GM12878 (cell line): ENCODE measurements at regions not wholly inside any gene's neighbourhood (a gene's known extent, or its start where the extent isn't known, plus 50 kb on each side); places are given as distances from the start of the nearest gene placed in this dataset.

Source experiments
- ATAC-seq: fragments of 200-7000 bp; cut with Tn5 transposase; 3 replicates; pipeline ENCODE4 v1.9.1; 2020; ENCODE audit warnings: mild to moderate bottlenecking, moderate library complexity
- BruUV-seq: library from RNA; stranded (reverse); fragments of 400-500 nt; replicated peaks from 2 replicates; lab custom pipeline; 2021; lab: Mats Ljungman, UMichigan
- CTCF ChIA-PET: fragments of 300-600 bp; sonication (Branson Sonifier 250); formaldehyde crosslinking; extraction: SDS; loops from one replicate; lab custom pipeline; 2021; ENCODE audit warnings: inconsistent platforms; lab: Yijun Ruan, JAX
- POLR2A ChIA-PET: fragments of 350-600 bp; formaldehyde crosslinking; extraction: SDS; loops from one replicate; lab custom pipeline; 2021; ENCODE audit warnings: inconsistent platforms; lab: Charles Lee
- RAD21 ChIA-PET: fragments of 300-600 bp; sonication (Branson Sonifier 250); formaldehyde crosslinking; loops from one replicate; lab custom pipeline; 2023; ENCODE audit warnings: antibody characterized with exemption; ENCODE audit not compliant: unreplicated experiment; lab: Charles Lee
- SMC1A ChIA-PET: fragments of 300-600 bp; sonication (Branson Sonifier 250); formaldehyde crosslinking; loops from one replicate; lab custom pipeline; 2023; ENCODE audit not compliant: unreplicated experiment, uncharacterized antibody; lab: Charles Lee
- DNase-seq: peaks from one replicate; pipeline ENCODE4 v3.0.0-alpha.2; 2011; ENCODE audit warnings: low read depth, low spot score
- FAIRE-seq: peaks from 3 replicates; lab custom pipeline; 2011; peaks lifted over from hg19 to GRCh38; lab: Jason Lieb, UNC
- H2AFZ ChIP-seq: 2 replicates; pipeline ENCODE4 v1.6.0; 2011; ENCODE audit warnings: low read depth, low read length, control low read depth; ENCODE audit not compliant: control insufficient read depth
- H3K27ac ChIP-seq: 2 replicates; pipeline ENCODE4 v1.5.1; 2011; ENCODE audit warnings: control low read depth; ENCODE audit not compliant: control insufficient read depth, insufficient read depth
- H3K27me3 ChIP-seq, 2 experiments: replicated peaks in 1 of 2; 2 replicates each; pipeline versions ENCODE4 v1.6.0 to v1.6.1; 2011; ENCODE audit warnings: low read length in 1 of 2; ENCODE audit not compliant: control insufficient read depth in 2 of 2, insufficient read depth in 2 of 2
- H3K36me3 ChIP-seq, 2 experiments: 2 replicates each; pipeline ENCODE4 v1.5.1; 2011; ENCODE audit warnings: low read length in 1 of 2; ENCODE audit not compliant: control insufficient read depth in 2 of 2, insufficient read depth in 2 of 2
- H3K4me1 ChIP-seq: 2 replicates; pipeline ENCODE4 v1.6.1; 2011; ENCODE audit warnings: mild to moderate bottlenecking, low read length, moderate library complexity, mixed read lengths; ENCODE audit not compliant: control insufficient read depth, insufficient read depth
- H3K4me2 ChIP-seq: 2 replicates; pipeline ENCODE4 v1.6.0; 2011; ENCODE audit warnings: control low read depth; ENCODE audit not compliant: control insufficient read depth, insufficient read depth
- H3K4me3 ChIP-seq: fragments of 200-600 bp; sonication (generic); 2 replicates; pipeline ENCODE4 v1.5.1; 2016
- H3K79me2 ChIP-seq: 2 replicates; pipeline ENCODE4 v1.6.0; 2011; ENCODE audit warnings: low read length; ENCODE audit not compliant: control insufficient read depth, insufficient read depth
- H3K9ac ChIP-seq: 2 replicates; pipeline ENCODE4 v1.8.0; 2011; ENCODE audit warnings: low read length, control low read depth, mixed read lengths; ENCODE audit not compliant: control insufficient read depth, insufficient read depth
- H3K9me3 ChIP-seq: replicated peaks from 3 replicates; pipeline ENCODE4 v1.5.1; 2011; ENCODE audit warnings: mild to moderate bottlenecking, low read length; ENCODE audit not compliant: control insufficient read depth, insufficient read depth
- H4K20me1 ChIP-seq: 2 replicates; pipeline ENCODE4 v1.6.0; 2011; ENCODE audit not compliant: control insufficient read depth, insufficient read depth
- BHLHE40 ChIP-seq, 2 experiments: fragments of 450-650 bp in 1 of 2; IDR thresholded peaks; 2 replicates each; pipeline ENCODE4 v1.6.1; 2011 to 2017; ENCODE audit warnings: low read depth in 2 of 2, borderline replicate concordance in 1 of 2, improper control_type of control experiment in 1 of 2, low read length in 1 of 2, mild to moderate bottlenecking in 1 of 2
- BMI1 ChIP-seq: fragments of 450-650 bp; IDR thresholded peaks from 2 replicates; pipeline ENCODE4 v1.6.1; 2016; ENCODE audit warnings: mild to moderate bottlenecking, moderate library complexity, borderline replicate concordance
- CBFB ChIP-seq: IDR thresholded peaks from 2 replicates; pipeline ENCODE4 v1.6.1; 2016; ENCODE audit warnings: antibody characterized with exemption, low read depth
- MYC ChIP-seq: IDR thresholded peaks from 2 replicates; pipeline ENCODE4 v1.6.1; 2011; ENCODE audit warnings: mild to moderate bottlenecking, low read length, moderate library complexity, inconsistent platforms; ENCODE audit not compliant: insufficient read depth, insufficient replicate concordance, insufficient read length, severe bottlenecking
- NR2C2 ChIP-seq: IDR thresholded peaks from 2 replicates; pipeline ENCODE4 v1.6.1; 2011; ENCODE audit warnings: borderline replicate concordance, low read depth; ENCODE audit not compliant: control insufficient read depth, insufficient read length
- POU2F2 ChIP-seq: IDR thresholded peaks from 3 replicates; pipeline ENCODE4 v1.6.1; 2011; ENCODE audit warnings: low read depth, mild to moderate bottlenecking, low read length, borderline replicate concordance
- RAD51 ChIP-seq: fragments of 450-650 bp; IDR thresholded peaks from 2 replicates; pipeline ENCODE4 v1.6.1; 2016; ENCODE audit warnings: moderate library complexity, mild to moderate bottlenecking, inconsistent platforms
- RBBP5 ChIP-seq: fragments of 200-600 bp; sonication (generic); conservative IDR thresholded peaks from 2 replicates; pipeline ENCODE4 v1.6.1; 2016
- TCF12 ChIP-seq: IDR thresholded peaks from 2 replicates; pipeline ENCODE4 v1.6.1; 2011; ENCODE audit warnings: low read depth, mild to moderate bottlenecking, low read length
- ZNF622 ChIP-seq: fragments of 450-650 bp; IDR thresholded peaks from 2 replicates; pipeline ENCODE4 v1.6.1; 2017; ENCODE audit warnings: mild to moderate bottlenecking, inconsistent platforms
- WGBS: methylation state at CpG from one replicate; pipeline ENCODE4 v1.1.6; 2016; ENCODE audit warnings: low lambda C conversion rate; ENCODE audit not compliant: insufficient replicate concordance, insufficient coverage; ENCODE audit errors: missing lambda C conversion rate; 5-methylcytosine and 5-hydroxymethylcytosine counted together
- in situ Hi-C: fragments of 300-500 bp; cut with MboI; formaldehyde crosslinking; loops from 9 replicates; pipeline ENCODE4 v1.14.3; 2018; ENCODE audit warnings: mixed read lengths
- intact Hi-C: fragments of 100-400 bp; cut with micrococcal nuclease; formaldehyde crosslinking; loops from one replicate; pipeline ENCODE4 v1.14.2; 2022; ENCODE audit not compliant: unreplicated experiment

DNA sequence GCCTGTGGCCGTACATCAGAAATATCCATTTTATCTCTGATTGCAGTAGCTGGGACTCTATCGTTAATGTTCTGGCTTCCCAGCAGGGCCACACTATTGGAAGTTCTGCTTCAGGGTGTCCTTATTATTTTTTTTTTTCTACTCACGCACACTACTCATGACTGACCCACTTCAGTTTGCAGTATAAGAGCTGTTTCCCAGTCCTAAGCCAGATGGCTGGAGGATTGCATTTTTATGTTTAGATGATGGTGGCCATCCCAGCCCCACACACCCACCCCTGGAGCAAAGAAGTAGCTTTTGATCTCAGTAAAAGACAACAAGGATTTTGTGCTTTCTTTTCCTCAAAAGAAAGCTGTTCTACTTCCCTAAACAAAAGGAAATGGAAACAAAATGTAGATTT, 557.0 kb upstream of the GALNTL6 start:
- no peak overlapping the region for H2AFZ ChIP-seq
- no peaks in the 10 kb centered on the region for H3K9me3 ChIP-seq
- ChIA-PET CTCF (no interaction called here), POLR2A (no interaction called here), RAD21 (no interaction called here), SMC1A (interaction anchor here (0.9 kb wide), 1 partner anchor 12 kb away, joined by 4 read pairs; no protein-coding TSS in a partner anchor)
- H3K27ac ChIP-seq: no peak overlapping the region
- no peak overlapping the region for H3K4me3 ChIP-seq
- no peak overlapping the region for H3K9ac ChIP-seq
- H4K20me1 ChIP-seq: no peaks in the 10 kb centered on the region
- no peak for ATAC-seq
- no TSS peak for BruUV-seq
- intact Hi-C loops (no loop called here), in situ Hi-C loops (no loop called here)
- no peak for FAIRE-seq
- TF ChIP-seq NR2C2 (no peak), ZNF622 (no peak), BMI1 (no peak), TCF12 (no peak), POU2F2 (no peak)
- 39% methylated on average over 3 of the region's 3 CpGs for WGBS
- no peak overlapping the region for H3K4me2 ChIP-seq
- DNase-seq: no peak
- no peaks in the 10 kb centered on the region for H3K4me1 ChIP-seq
- H3K79me2 ChIP-seq: no peaks in the 10 kb centered on the region
- H3K36me3 ChIP-seq: no peaks in the 10 kb centered on the region
- no peaks in the 10 kb centered on the region for H3K27me3 ChIP-seq

DNA sequence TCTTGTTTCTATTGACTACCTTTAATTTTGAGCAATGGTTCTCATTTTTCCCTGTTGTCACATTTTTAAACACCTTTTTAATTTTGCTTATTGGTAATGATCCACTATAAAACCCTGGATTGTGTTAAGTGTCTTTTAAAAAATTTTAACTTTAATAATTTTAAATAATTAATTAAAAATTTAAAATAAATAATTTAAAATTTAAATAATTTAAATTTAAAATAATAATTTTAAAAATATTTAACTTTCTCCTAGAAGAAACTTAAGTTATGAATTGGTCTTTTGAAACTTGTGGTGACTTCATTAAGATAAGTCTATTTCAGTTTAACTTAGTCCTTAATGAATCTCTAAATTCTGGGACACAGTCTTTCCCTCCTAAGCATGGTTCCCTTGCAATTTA, 566.3 kb upstream of the GALNTL6 start:
- POLR2A ChIA-PET: no interaction called here
- Histone ChIP-seq H3K4me1 (no peaks in the 10 kb centered on the region), H3K79me2 (no peaks in the 10 kb centered on the region), H3K4me2 (no peak overlapping the region), H3K27me3 (no peaks in the 10 kb centered on the region), H3K9ac (no peak overlapping the region), H2AFZ (no peak overlapping the region), H3K27ac (no peak overlapping the region), H3K4me3 (no peak overlapping the region), H3K36me3 (no peaks in the 10 kb centered on the region), H3K9me3 (no peaks in the 10 kb centered on the region), H4K20me1 (no peaks in the 10 kb centered on the region)
- BruUV-seq: no TSS peak
- no peak for ATAC-seq
- RAD21 ChIA-PET: no interaction called here
- CTCF ChIA-PET: no interaction called here
- SMC1A ChIA-PET: no interaction called here
- in situ Hi-C loops (no loop called here), intact Hi-C loops (no loop called here)
- no peak for DNase-seq
- no peak for TF ChIP-seq BHLHE40 (IDR thresholded peaks at IDR 0.05; ENCODE audit: borderline replicate concordance in 1 of 2, low read depth in 2 of 2, low read length in 1 of 2)
- TF ChIP-seq TCF12: no peak
- TF ChIP-seq CBFB: no peak
- TF ChIP-seq MYC: no peak
- TF ChIP-seq RBBP5: no peak
- no peak for TF ChIP-seq RAD51
- FAIRE-seq: no peak
